Skeletal muscle tissue (tissue), 3 donors: ENCODE measurements at regions not wholly inside any gene's neighbourhood (a gene's known extent, or its start where the extent isn't known, plus 50 kb on each side); places are given as distances from the start of the nearest gene placed in this dataset.
"Not testable (repeated sequence)": the region's sequence is repeated elsewhere in the genome, so short reads cannot be mapped to it uniquely, and the experiment has no call there.

Experiments
- H3K27ac ChIP-seq: one replicate; pipeline ENCODE4 v1.7.0; 2013; ENCODE audit warnings: mild to moderate bottlenecking, low read depth, low read length, inconsistent platforms
- H3K27me3 ChIP-seq, 3 donors: one replicate each; pipeline ENCODE4 v1.7.0; 2013; ENCODE audit warnings: low read length in 3 of 3; ENCODE audit not compliant: control insufficient read depth in 3 of 3, insufficient read depth in 3 of 3
- H3K36me3 ChIP-seq, 3 donors: one replicate each; pipeline ENCODE4 v1.7.0; 2013; ENCODE audit warnings: low read length in 3 of 3; ENCODE audit not compliant: control insufficient read depth in 3 of 3, insufficient read depth in 3 of 3
- H3K4me1 ChIP-seq, 3 donors: one replicate each; pipeline ENCODE4 v1.7.0; 2013; ENCODE audit warnings: low read length in 3 of 3, mild to moderate bottlenecking in 3 of 3; ENCODE audit not compliant: control insufficient read depth in 3 of 3, insufficient read depth in 3 of 3
- H3K4me3 ChIP-seq, 3 donors: one replicate each; pipeline ENCODE4 v1.7.0; 2013; ENCODE audit warnings: low read length in 3 of 3
- H3K9ac ChIP-seq, 3 donors: one replicate each; pipeline ENCODE4 v1.7.0; 2013; ENCODE audit warnings: low read length in 3 of 3, mild to moderate bottlenecking in 3 of 3, moderate library complexity in 2 of 3, low read depth in 1 of 3
- H3K9me3 ChIP-seq, 3 donors: one replicate each; pipeline ENCODE4 v1.7.0; 2013; ENCODE audit warnings: low read length in 3 of 3; ENCODE audit not compliant: control insufficient read depth in 3 of 3
- donor health status: Osteomylitis.

- Histone ChIP-seq H3K27ac (no peak overlapping the region), H3K4me3 (peak overlapping the region; percentile 17 to 42 (median 41)), H3K36me3 (no peaks in the 10 kb centered on the region), H3K9ac (no peak overlapping the region), H3K9me3 (no peaks in the 10 kb centered on the region), H3K27me3 (no peaks in the 10 kb centered on the region), H3K4me1 (no peaks in the 10 kb centered on the region)
These were observed 984.5 kb upstream of the CDH18 start for GRCh38 chr5:20972419-20972925.

- Histone ChIP-seq H3K36me3 (no peaks in the 10 kb centered on the region), H3K4me3 (no peak overlapping the region), H3K4me1 (no peaks in the 10 kb centered on the region), H3K27me3 (no peaks in the 10 kb centered on the region), H3K9ac (no peak overlapping the region), H3K9me3 (no peaks in the 10 kb centered on the region), H3K27ac (no peak overlapping the region)
These were observed 971.3 kb upstream of the CDH18 start for GRCh38 chr5:20959347-20959746.

GRCh38 chr5:20958641-20959040 is 970.6 kb upstream of the CDH18 start:
- no peak overlapping the region for H3K9ac ChIP-seq
- no peaks in the 10 kb centered on the region for H3K36me3 ChIP-seq
- H3K4me3 ChIP-seq = no peak overlapping the region
- H3K9me3 ChIP-seq = no peaks in the 10 kb centered on the region
- H3K4me1 ChIP-seq = no peaks in the 10 kb centered on the region
- H3K27ac ChIP-seq = no peak overlapping the region
- H3K27me3 ChIP-seq = no peaks in the 10 kb centered on the region

- no peaks in the 10 kb centered on the region for H3K9me3 ChIP-seq
These were observed 968.1 kb upstream of the CDH18 start for GRCh38 chr5:20956134-20956533.

GRCh38 chr5:20949636-20950035 is 961.6 kb upstream of the CDH18 start:
- no peaks in the 10 kb centered on the region for H3K9me3 ChIP-seq
- H3K4me3 ChIP-seq = no peak overlapping the region
- H3K9ac ChIP-seq = no peak overlapping the region
- no peaks in the 10 kb centered on the region for H3K4me1 ChIP-seq
- no peak overlapping the region for H3K27ac ChIP-seq
- H3K27me3 ChIP-seq = no peaks in the 10 kb centered on the region
- H3K36me3 ChIP-seq = no peaks in the 10 kb centered on the region

More at GRCh38 chr5:20956134-20956533, 968.1 kb upstream of the CDH18 start:
- Histone ChIP-seq H3K9ac (no peak overlapping the region), H3K27ac (no peak overlapping the region), H3K4me3 (no peak overlapping the region), H3K36me3 (no peaks in the 10 kb centered on the region), H3K4me1 (no peaks in the 10 kb centered on the region), H3K27me3 (no peaks in the 10 kb centered on the region)

GRCh38 chr5:20943183-20943971 is 955.4 kb upstream of the CDH18 start:
- not testable (repeated sequence) for H3K27ac ChIP-seq, H3K9me3 ChIP-seq, H3K4me1 ChIP-seq

GRCh38 chr5:20942603-20943002 is 954.6 kb upstream of the CDH18 start:
- H3K9ac ChIP-seq, H3K4me3 ChIP-seq, H3K27me3 ChIP-seq, H3K4me1 ChIP-seq, H3K36me3 ChIP-seq, H3K9me3 ChIP-seq, H3K27ac ChIP-seq: not testable (repeated sequence)

More at GRCh38 chr5:20943183-20943971, 955.4 kb upstream of the CDH18 start:
- H3K4me3 ChIP-seq, H3K9ac ChIP-seq, H3K27me3 ChIP-seq, H3K36me3 ChIP-seq: not testable (repeated sequence)

- not testable (repeated sequence) for H3K9me3 ChIP-seq, H3K4me1 ChIP-seq, H3K27ac ChIP-seq, H3K36me3 ChIP-seq, H3K27me3 ChIP-seq, H3K9ac ChIP-seq, H3K4me3 ChIP-seq
These were observed 952.8 kb upstream of the CDH18 start for GRCh38 chr5:20940786-20941185.

GRCh38 chr5:20890936-20891335 is 902.9 kb upstream of the CDH18 start:
- not testable (repeated sequence) for H3K4me3 ChIP-seq, H3K27ac ChIP-seq, H3K36me3 ChIP-seq, H3K4me1 ChIP-seq, H3K9me3 ChIP-seq, H3K9ac ChIP-seq, H3K27me3 ChIP-seq

- H3K36me3 ChIP-seq = not testable (repeated sequence)
These were observed 887.7 kb upstream of the CDH18 start for GRCh38 chr5:20875726-20876125.

More at GRCh38 chr5:20875726-20876125, 887.7 kb upstream of the CDH18 start:
- not testable (repeated sequence) for H3K4me1 ChIP-seq, H3K27me3 ChIP-seq, H3K4me3 ChIP-seq, H3K27ac ChIP-seq, H3K9me3 ChIP-seq, H3K9ac ChIP-seq
